ENCODE measurements at regions not wholly inside any gene's neighbourhood (a gene's known extent, or its start where the extent isn't known, plus 50 kb on each side); places are given as distances from the start of the nearest gene placed in this dataset.

DNA sequence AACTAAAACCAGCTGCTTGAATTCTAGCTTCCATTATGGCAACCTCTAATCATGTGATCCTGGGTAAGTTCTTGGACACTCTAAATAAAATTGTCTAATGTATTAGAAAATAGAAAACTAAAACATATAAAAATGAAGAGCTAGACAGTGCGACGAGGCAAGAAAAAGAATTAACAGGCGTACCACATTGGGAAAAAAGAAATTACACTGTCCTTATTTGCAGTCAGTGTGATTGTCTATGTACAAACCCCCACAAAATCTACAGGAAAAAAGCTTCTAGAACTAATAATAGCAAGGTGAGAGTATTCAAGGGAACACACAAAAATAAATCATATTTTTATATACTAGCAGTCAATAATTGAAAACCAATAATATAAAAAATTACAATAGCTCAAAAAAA is 625.6 kb upstream of the MKI67 start:
- no peak for DNase-seq (ENCODE audit: low read depth, low spot score)
- H3K4me3 ChIP-seq (ENCODE audit: low read length) = no peak overlapping the region

DNA sequence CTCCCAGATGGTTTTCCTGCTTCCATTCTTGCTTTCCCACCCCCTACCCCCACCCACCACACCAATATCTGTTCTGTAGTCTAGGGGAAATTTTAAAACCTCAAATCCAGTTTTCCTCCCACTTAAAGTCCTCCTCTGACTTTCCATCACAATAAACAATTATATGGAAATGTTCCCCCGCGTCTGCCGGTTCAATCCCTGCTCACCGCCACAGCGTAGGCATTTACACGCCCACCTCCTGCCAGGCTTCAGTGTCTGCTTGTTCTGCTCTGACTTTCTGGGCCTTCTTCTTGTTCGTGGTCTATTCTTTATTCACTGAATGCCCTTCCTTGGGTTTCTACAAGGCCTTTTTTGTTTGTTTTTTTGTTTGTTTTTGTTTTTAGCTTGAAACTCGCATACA is 633.0 kb upstream of the MKI67 start:
- DNase-seq (ENCODE audit: low read depth, low spot score) = no peak
- no peak overlapping the region for H3K4me3 ChIP-seq (ENCODE audit: low read length)

DNA sequence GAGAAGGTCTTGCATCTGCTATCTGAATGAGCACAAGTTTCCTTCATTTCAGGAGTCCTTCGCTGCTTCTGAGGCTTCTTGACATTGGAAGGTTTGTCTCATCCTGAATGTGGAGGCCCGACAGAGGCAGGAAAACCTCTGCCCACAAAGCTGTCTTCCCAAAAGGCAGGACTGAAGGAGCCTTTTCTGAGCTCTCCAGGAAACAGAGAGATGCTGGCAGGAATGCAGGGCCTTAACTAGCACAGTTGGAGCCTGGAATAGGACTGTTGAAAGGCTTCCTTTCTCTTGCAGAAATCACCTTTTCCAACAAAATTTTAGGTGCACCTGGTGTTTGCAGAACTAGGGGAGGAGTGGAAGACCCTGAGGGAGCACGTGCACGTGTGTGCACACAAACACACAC is 637.4 kb upstream of the MKI67 start:
- no peak for DNase-seq (ENCODE audit: low read depth, low spot score)
- no peak overlapping the region for H3K4me3 ChIP-seq (ENCODE audit: low read length)

DNA sequence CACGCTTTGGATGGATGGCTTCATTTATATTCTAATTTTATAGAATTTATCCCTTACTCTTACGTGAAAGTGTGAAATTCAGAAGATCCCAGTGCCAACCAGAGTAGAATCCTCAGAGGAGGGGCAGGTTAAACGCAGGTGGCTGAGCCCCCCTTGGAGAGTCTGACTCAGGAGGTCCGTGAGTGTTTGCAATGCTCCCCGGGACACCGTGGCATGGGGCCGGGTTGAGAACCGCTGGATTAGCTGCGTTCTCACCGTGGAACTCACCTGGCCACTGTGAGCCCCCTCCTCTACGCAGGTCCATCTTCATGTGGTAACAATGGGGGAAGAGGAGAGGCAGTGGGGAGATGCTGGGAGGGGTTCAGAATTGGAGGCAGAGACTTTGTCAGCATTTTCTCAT is 638.0 kb upstream of the MKI67 start:
- no peak for DNase-seq (ENCODE audit: low read depth, low spot score)
- no peak overlapping the region for H3K4me3 ChIP-seq (ENCODE audit: low read length)

DNA sequence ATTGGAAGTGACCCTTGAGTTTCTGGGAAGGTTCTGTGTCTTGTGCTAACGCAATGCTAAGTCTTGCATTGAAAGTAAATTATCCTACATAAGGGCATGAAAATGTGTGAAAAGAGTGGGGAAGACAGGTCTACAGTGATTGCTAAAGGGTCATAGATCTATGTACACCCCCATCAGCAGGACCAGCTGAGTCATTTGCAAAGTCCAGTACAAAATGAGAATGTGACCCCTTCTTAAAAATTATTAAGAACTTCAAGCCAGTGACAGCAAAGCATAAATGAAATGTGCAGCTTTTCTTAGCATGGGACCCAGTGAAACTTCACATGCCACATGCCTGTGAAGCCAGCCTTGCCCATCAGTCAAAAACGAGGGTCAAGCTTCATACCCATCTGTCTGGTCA is 640.7 kb upstream of the MKI67 start:
- DNase-seq (ENCODE audit: low read depth, low spot score) = no peak
- H3K4me3 ChIP-seq (ENCODE audit: low read length) = no peak overlapping the region

DNA sequence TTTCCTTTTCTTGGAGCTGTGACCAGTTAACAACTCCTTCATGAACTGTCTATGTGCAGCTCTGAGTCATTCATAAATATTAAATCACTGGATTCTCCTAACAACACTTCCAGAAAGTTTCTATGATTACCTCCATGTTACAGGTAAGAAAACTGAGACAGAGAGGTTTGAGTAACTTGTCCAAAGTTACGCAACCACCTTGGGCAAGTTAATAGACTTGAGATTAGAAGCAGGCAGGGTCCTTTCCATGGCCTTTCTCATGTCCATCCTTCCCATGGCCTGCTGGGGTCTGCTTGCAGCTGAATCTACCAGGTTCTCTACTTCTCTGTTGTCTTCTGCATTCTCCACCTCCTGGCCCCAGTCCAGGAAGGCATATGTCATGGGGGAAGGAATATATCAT is 648.8 kb upstream of the MKI67 start:
- no peak for DNase-seq (ENCODE audit: low read depth, low spot score)
- H3K4me3 ChIP-seq (ENCODE audit: low read length) = no peak overlapping the region

DNA sequence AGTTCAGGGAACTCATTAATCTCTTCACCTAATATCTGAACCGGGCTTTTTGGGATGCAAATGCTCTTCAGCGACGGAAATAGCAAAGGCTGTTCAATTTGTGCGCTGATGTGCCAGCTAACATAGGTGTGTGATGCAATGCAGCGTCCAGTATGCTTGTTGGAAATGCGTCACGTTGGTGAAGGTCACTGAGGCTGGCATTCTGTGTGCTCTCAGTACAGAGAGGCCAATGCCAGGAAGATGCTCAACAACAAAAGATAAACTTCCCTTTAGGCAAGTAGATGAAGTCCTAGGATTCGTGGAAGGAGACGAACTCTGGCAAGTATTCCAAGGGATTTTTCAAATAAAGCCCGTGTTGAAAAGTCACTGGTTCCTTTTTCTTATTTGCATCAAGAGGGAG is 649.5 kb upstream of the MKI67 start:
- DNase-seq (ENCODE audit: low read depth, low spot score) = no peak
- no peak overlapping the region for H3K4me3 ChIP-seq (ENCODE audit: low read length)

DNA sequence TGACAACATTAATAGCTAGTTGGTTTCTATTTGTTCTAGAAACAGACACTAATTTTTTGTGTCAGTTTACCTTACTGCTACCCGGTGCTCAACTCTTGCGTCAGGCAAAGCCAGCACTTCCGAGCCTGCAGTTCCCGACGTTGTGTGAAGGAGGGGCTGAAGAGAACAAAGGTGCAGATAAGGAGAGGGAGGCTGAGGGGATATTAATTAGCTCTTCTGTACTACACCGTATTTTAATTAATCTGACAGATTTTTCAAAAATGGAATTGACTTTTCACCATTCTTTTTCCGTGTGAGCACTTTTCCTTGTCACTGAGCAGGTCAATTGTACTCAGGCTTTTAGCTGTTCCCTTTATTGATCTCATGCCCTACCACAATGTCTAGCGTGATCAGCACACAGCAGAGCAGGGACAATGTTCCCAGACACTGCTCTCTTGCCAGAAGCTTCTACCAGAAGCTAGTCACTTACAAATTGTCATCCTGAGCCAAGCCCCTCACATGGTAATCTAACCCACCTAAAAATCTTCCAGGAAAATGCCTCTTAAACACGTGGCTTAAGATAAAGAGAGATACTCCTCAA is 650.5 kb upstream of the MKI67 start:
- no peak for DNase-seq (ENCODE audit: low read depth, low spot score)

DNA sequence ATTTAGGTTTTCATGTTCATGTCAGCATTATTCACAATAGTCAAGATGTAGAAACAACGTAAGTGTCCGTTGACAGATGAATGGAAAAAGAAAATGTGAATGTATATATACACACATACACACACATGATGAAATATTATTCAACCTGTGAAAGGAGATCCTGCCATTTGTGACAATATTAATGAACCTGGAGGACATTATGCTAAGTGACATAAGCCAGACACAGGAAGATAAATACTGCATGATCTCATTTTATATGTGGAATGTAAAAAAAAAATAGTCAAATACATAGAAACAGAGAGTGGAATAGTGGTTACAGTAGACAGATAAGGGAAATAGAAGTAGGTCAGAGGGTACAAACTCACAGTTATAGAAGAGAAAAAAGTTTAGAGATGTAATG is 651.1 kb upstream of the MKI67 start:
- H3K4me3 ChIP-seq (ENCODE audit: low read length) = no peak overlapping the region
- DNase-seq (ENCODE audit: low read depth, low spot score) = no peak

More for the DNA sequence above, 650.5 kb upstream of the MKI67 start:
- no peak overlapping the region for H3K4me3 ChIP-seq (ENCODE audit: low read length)

DNA sequence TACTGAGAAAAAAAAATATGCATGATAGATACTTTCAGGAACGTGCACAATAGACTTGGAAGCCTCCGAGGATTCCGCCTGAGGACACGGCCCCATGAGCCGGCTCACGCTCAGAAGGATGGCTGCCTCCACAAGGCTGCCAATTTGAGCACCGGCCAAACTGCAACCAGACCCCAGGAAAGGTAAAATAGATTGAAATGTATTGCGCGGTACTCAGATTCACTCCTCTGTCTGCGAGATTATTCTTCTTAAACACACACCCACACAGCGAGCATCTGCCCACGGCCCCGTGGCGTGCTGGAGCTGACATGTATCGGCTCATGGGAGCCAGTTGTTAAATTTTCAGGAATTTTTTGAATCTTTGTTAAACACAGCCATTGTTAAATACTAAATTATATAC is 653.2 kb upstream of the MKI67 start:
- no peak overlapping the region for H3K4me3 ChIP-seq (ENCODE audit: low read length)
- no peak for DNase-seq (ENCODE audit: low read depth, low spot score)

DNA sequence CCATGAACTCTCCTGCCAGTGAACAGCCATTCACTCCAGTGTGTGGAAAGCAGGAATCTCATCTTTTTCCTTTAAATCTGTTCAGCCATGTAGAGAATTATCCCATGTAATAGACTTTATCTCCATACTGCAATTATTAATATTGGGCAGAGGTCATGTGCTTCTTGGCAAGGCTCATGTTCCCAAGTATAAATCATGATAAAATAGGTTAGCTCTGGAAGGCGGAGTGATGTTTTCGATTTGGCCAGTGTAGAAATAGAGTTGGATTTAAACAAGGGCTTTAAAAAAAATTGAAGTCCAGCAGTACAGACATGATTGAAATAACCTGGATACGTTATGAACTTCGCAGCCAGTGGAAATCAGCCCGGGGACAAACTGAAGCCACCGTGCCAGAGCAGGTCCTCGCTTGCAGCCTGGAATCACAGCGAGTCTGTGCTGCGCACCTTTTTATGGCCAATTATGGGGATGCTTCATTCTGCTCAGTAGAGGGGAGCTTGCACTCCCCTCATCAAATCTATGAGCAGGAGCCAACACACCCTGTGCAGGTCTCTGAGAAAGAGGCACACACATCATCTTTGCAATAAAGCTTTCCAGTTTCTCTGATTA is 654.0 kb upstream of the MKI67 start:
- no peak for DNase-seq (ENCODE audit: low read depth, low spot score)
- no peak overlapping the region for H3K4me3 ChIP-seq (ENCODE audit: low read length)

DNA sequence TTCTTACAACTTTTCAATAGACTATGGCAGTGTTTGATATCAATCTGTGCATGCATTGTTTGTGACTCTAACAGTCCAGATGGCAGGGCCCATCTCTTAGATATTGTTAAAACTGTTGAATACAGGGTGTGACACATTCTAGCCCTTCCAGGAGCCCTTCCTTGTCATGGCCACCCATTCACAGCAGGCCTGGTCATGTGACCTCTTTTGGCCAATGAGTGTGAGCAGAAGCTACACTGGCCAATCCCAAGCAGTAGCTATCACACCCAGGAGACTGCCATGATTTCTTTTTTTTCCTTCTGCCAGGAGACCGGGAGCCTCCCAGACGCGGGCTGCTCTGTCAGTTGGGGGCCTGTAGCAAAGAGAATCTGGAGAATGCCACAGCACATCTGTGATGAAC is 655.4 kb upstream of the MKI67 start:
- DNase-seq (ENCODE audit: low read depth, low spot score) = no peak
- no peak overlapping the region for H3K4me3 ChIP-seq (ENCODE audit: low read length)

DNA sequence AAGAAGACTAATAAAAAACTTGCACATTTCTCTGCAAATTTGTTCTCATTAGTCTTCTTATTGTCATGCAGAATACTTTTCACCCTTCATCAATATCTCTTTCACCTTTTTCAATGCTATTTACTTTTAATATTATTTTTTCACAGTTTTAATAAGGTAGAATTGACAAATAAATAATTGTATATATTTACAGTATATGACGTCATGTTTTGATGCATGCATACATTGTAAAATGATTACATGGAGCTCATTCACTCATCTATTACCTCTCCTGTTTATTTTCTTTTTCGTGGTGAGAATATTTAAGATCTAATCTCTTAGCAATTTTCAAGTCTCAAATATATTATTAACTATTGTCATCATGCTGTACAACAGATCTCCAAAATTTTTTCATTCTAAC is 658.2 kb upstream of the MKI67 start:
- H3K4me3 ChIP-seq (ENCODE audit: low read length) = no peak overlapping the region
- DNase-seq (ENCODE audit: low read depth, low spot score) = no peak

DNA sequence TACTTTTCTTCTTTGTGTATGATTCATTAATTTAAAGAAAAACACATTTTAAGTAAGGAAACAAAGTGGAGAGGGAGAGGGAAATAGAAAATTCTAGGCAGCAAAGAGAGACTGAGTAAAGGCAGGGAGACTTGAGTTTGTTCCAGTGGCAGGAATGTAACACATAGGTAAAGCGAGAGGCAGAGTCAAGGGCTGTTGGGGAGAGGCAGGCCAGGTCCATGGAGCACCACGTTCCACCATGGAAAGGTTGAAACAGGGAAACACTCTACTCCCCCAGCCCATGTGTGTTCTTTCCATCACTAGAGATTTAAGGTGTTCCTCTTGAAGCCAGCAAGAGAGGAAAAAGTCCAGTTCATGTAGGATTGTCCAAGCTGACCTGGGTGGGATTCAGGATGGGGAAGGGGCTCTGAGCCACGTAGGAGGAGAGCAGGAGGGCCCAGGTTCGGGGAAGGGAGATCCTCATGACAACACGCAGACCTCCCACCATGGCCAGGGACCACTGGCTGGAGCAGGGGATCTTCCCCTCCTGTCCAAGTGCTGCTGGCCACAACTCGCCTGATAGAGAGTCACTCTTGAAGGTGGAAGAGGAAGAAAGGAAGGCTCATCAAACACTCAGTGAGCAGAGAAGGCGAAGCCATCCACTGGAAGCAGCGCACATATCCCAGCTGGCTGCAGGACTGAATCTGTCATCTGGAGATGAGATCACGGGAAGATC is 666.4 kb upstream of the MKI67 start:
- DNase-seq (ENCODE audit: low read depth, low spot score) = no peak
- no peak overlapping the region for H3K4me3 ChIP-seq (ENCODE audit: low read length)

DNA sequence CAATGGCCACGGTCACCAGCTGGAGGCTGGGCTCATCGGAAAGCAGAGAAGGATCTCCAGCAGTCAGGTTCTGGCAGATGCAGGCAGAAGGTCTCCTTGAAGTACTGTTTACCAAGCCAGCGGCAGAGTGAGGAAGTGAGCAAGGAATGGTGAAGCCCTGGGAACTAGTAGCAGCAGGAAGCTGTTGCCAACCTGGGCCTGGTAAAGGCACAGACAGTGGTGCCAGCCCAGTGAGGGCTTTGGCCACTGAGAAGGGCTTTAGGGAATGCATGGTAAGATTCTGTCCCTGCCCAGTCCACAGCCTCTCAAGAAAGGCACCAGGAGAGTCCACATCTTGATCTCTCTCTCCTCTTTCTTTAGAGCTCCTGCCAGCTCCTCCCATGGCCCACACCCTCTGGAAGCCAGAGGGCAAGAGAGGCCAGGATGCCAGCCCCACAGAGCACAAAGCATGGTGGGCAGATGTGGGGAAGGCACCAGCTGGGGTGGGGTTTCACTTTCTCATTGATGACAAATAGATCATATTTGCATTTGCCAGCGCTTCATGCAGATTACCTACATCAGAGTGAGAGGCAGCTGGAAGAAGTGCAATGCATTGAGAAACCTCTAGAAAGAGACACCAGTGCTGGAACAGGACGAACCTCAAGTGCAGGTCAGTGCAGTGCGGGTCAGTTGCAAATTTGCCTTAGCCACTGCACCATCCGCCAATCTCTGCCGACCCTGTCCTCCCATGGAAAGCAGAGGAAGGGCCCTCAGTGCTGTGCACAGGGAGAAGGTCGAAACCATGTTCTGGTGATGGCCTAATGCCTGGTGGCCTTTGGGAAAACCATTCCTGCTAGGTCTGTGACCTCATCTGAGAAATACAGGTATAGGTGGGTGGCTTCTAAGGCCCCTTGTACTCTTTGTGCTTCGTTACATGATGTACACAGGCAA is 667.8 kb upstream of the MKI67 start:
- DNase-seq (ENCODE audit: low read depth, low spot score) = no peak
- no peak overlapping the region for H3K4me3 ChIP-seq (ENCODE audit: low read length)

DNA sequence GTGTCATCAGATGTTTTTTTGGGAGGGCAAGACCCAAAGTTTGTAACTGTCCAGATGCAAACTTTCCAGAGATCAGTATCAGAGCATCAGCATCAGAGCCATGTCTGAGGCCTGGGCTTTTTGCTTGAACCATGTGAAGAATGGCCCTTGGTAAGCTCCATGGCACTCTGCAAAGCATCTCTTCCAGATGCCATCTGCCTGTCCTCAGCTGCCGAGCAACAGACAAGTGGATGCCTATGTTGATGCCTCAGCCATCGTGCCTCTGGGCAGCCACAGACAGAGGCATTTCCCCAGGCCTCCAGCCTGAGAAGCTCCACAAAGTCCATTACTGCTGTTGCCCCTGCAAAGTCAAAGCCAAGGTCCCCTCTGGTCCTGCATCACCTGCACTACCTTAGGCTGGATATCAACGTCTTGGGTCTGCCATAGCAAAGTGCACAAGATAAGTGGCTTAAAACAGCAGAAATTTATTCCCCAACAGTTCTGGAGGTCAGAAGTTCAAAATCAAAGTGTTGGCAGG is 670.2 kb upstream of the MKI67 start:
- no peak overlapping the region for H3K4me3 ChIP-seq (ENCODE audit: low read length)
- no peak for DNase-seq (ENCODE audit: low read depth, low spot score)

DNA sequence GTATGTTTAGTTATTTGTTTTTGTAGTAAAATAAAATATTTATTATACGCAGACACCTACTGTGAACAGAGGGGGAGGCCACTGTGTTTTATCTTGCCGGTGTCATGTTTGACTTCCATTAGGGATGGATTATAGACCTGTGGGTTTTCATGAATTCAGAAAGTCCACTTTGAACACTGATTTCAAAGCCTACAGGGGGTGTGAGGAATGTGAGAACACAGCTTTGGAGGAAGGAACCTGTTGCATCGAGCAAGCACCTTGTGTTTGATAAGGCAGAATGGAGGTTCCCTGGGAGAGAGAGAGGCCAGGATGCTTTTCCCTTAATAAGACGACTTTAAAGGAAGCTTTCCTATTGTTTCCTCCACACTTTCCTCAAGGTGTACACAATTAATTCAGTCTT is 665.0 kb upstream of the MGMT start:
- DNase-seq (ENCODE audit: low read depth, low spot score) = no peak
- no peak overlapping the region for H3K4me3 ChIP-seq (ENCODE audit: low read length)

DNA sequence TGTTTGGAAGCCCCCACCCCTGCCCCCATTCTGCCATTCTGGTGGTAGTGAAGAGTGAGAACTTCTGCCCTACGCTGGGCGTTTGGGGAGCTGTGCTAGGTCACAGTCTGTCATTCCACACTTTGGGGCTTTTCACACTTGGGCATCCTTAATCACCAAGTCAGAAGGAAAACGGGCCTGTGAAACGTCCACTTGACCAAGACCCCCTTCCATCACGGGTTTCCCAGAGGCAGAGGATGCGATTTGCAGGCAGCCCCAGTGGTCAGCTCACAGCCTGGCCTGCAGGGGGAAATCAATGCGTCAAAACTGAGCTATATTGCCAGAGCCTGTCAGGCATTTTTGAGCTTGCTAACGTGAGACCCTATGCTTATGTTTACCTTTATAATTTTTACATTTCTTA is 663.3 kb upstream of the MGMT start:
- no peak overlapping the region for H3K4me3 ChIP-seq (ENCODE audit: low read length)

DNA sequence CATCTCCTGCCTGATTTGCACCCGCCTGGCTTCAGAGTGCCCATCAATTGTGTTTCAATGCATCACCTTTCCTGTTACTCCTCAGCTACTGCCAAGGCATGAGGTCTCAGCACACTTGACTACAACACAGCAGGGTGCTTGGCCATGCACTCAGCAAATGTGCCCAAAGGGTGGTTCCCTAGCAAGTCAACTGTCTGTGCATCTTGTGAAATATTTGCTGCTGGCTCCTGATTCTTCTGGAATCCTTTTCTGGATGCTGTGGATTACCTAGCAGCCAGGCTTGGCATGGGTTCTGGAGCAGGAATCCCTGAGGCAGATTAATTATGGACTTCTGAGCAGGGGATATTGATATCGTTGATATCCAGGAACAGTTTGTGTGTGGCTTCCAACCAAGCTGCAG is 662.6 kb upstream of the MGMT start:
- no peak overlapping the region for H3K4me3 ChIP-seq (ENCODE audit: low read length)
- DNase-seq (ENCODE audit: low read depth, low spot score) = no peak

More for the DNA sequence above, 663.3 kb upstream of the MGMT start:
- no peak for DNase-seq (ENCODE audit: low read depth, low spot score)

Data from Jurkat, Clone E6-1 (cell line).